A673 (cell line): ENCODE measurements at regions not wholly inside any gene's neighbourhood (a gene's known extent, or its start where the extent isn't known, plus 50 kb on each side); places are given as distances from the start of the nearest gene placed in this dataset.

Experiments used
- BruUV-seq: library from RNA; stranded (reverse); fragments of 400-500 nt; replicated peaks from 2 replicates; lab custom pipeline; 2021; lab: Mats Ljungman, UMichigan
- CTCF ChIA-PET: fragments of 300-600 bp; sonication (Branson Sonifier 250); formaldehyde crosslinking; loops from one replicate; lab custom pipeline; 2022; ENCODE audit warnings: antibody characterized with exemption; lab: Charles Lee
- POLR2A ChIA-PET: fragments of 300-600 bp; sonication (Branson Sonifier 250); formaldehyde crosslinking; loops from one replicate; lab custom pipeline; 2022; ENCODE audit warnings: antibody characterized with exemption; ENCODE audit not compliant: low non-redundant PET; lab: Charles Lee
- DNase-seq: peaks from one replicate; pipeline ENCODE4 v3.0.0-alpha.2; 2015; ENCODE audit warnings: low spot score
- H3K27ac ChIP-seq: fragments of 200-600 bp; sonication (generic); 2 replicates; pipeline ENCODE4 v1.5.1; 2016; ENCODE audit warnings: mixed run types, low read depth, mild to moderate bottlenecking, mixed read lengths, antibody characterized with exemption, low read length; ENCODE audit not compliant: poor library complexity, severe bottlenecking
- H3K27me3 ChIP-seq: fragments of 200-600 bp; sonication (generic); replicated peaks from 2 replicates; pipeline ENCODE4 v1.6.1; 2017; ENCODE audit warnings: mixed run types, low read depth, mild to moderate bottlenecking, mixed read lengths, antibody characterized with exemption, low read length; ENCODE audit not compliant: insufficient read depth, poor library complexity
- H3K36me3 ChIP-seq: fragments of 200-600 bp; sonication (generic); 2 replicates; pipeline ENCODE4 v1.6.1; 2016; ENCODE audit warnings: mixed run types, mild to moderate bottlenecking, mixed read lengths, antibody characterized with exemption, low read length; ENCODE audit not compliant: insufficient read depth, poor library complexity, severe bottlenecking
- H3K4me1 ChIP-seq: fragments of 200-600 bp; sonication (generic); 2 replicates; pipeline ENCODE4 v1.6.1; 2017; ENCODE audit warnings: mixed run types, mild to moderate bottlenecking, mixed read lengths, antibody characterized with exemption, low read length; ENCODE audit not compliant: insufficient read depth, poor library complexity, severe bottlenecking
- H3K4me3 ChIP-seq: fragments of 200-600 bp; sonication (generic); 2 replicates; pipeline ENCODE4 v1.5.1; 2016; ENCODE audit warnings: low read depth, mixed run types, mild to moderate bottlenecking, mixed read lengths, low read length; ENCODE audit not compliant: poor library complexity, severe bottlenecking
- H3K9me3 ChIP-seq: fragments of 200-600 bp; sonication (generic); 2 replicates; pipeline ENCODE4 v1.6.1; 2016; ENCODE audit warnings: mixed run types, low read depth, mild to moderate bottlenecking, mixed read lengths, antibody characterized with exemption, low read length; ENCODE audit not compliant: poor library complexity, severe bottlenecking
- CTCF ChIP-seq: fragments of 300-800, 200-600 bp; sonication (generic); conservative IDR thresholded peaks from 2 replicates; pipeline ENCODE4 v1.5.1; 2017; ENCODE audit warnings: low read depth, mild to moderate bottlenecking, antibody characterized with exemption, low read length, moderate library complexity, mixed read lengths
- EZH2 ChIP-seq: fragments of 200-600 bp; sonication (generic); IDR thresholded peaks from 2 replicates; pipeline ENCODE4 v1.6.1; 2017; ENCODE audit warnings: borderline replicate concordance, low read depth, mild to moderate bottlenecking, mixed read lengths, antibody characterized with exemption, low read length; ENCODE audit not compliant: poor library complexity, severe bottlenecking
- intact Hi-C: fragments of 100-400 bp; cut with micrococcal nuclease; formaldehyde crosslinking; loops from one replicate; pipeline ENCODE4 v1.10.0; 2022; ENCODE audit not compliant: unreplicated experiment

GRCh38 chr20:50351541-50351940 is 158.6 kb upstream of the PTPN1 start:
- POLR2A ChIA-PET = no interaction called here
- no TSS peak for BruUV-seq

GRCh38 chr20:50353289-50353961 is 156.8 kb upstream of the PTPN1 start:
- BruUV-seq = no TSS peak
- H3K27me3 ChIP-seq = no peaks in the 10 kb centered on the region
- H3K4me1 ChIP-seq = peaks cover 3% of the 10 kb centered on the region
- TF ChIP-seq CTCF (no peak), EZH2 (no peak)
- CTCF ChIA-PET = no interaction called here
- intact Hi-C loops = no loop called here
- POLR2A ChIA-PET = interaction anchor here (0.6 kb wide), 1 partner anchor 79 kb away, joined by 3 read pairs; no protein-coding TSS in a partner anchor
- H3K9me3 ChIP-seq = no peaks in the 10 kb centered on the region
- H3K27ac ChIP-seq = no peak overlapping the region
- no peak for DNase-seq
- no peak overlapping the region for H3K4me3 ChIP-seq
- no peaks in the 10 kb centered on the region for H3K36me3 ChIP-seq

More at GRCh38 chr20:50351541-50351940, 158.6 kb upstream of the PTPN1 start:
- CTCF ChIA-PET = no interaction called here
- Histone ChIP-seq H3K4me1 (peaks cover 11% of the 10 kb centered on the region), H3K36me3 (no peaks in the 10 kb centered on the region), H3K4me3 (no peak overlapping the region), H3K27me3 (no peaks in the 10 kb centered on the region), H3K9me3 (no peaks in the 10 kb centered on the region), H3K27ac (no peak overlapping the region)
- no peak for DNase-seq
- no peak for TF ChIP-seq CTCF
- intact Hi-C loops = no loop called here

GRCh38 chr20:50354721-50355589 is 155.2 kb upstream of the PTPN1 start:
- peaks cover 3% of the 10 kb centered on the region for H3K4me1 ChIP-seq
- CTCF ChIA-PET = no interaction called here
- intact Hi-C loops = no loop called here
- H3K27ac ChIP-seq = no peak overlapping the region
- BruUV-seq = no TSS peak
- DNase-seq = no peak
- H3K4me3 ChIP-seq = no peak overlapping the region
- no peaks in the 10 kb centered on the region for H3K27me3 ChIP-seq
- no peaks in the 10 kb centered on the region for H3K36me3 ChIP-seq
- H3K9me3 ChIP-seq = no peaks in the 10 kb centered on the region
- POLR2A ChIA-PET = no interaction called here
- TF ChIP-seq CTCF (no peak), EZH2 (no peak)
